ENCODE measurements at regions not wholly inside any gene's neighbourhood (a gene's known extent, or its start where the extent isn't known, plus 50 kb on each side); places are given as distances from the start of the nearest gene placed in this dataset.

DNA sequence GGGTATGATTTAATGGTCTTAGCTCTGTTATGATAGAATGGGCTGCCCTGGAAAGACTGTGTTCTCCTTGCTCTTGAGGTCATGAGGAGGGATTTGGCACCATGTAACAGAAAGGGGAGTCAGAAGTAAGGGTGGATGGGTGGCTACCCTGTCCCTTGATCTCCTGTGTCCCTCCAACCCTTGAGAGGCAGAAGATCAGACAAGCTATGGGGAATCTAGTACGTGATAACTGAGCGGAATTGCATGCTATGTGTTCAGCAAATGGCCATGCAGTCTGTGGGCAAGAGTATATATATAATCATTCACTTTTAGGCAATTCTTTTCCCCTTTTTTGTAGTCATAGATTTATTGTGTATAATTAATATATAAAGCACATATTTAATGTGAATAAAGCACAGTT, 174.9 kb downstream of the SEC23IP start:
- TF ChIP-seq, protein P1, sequence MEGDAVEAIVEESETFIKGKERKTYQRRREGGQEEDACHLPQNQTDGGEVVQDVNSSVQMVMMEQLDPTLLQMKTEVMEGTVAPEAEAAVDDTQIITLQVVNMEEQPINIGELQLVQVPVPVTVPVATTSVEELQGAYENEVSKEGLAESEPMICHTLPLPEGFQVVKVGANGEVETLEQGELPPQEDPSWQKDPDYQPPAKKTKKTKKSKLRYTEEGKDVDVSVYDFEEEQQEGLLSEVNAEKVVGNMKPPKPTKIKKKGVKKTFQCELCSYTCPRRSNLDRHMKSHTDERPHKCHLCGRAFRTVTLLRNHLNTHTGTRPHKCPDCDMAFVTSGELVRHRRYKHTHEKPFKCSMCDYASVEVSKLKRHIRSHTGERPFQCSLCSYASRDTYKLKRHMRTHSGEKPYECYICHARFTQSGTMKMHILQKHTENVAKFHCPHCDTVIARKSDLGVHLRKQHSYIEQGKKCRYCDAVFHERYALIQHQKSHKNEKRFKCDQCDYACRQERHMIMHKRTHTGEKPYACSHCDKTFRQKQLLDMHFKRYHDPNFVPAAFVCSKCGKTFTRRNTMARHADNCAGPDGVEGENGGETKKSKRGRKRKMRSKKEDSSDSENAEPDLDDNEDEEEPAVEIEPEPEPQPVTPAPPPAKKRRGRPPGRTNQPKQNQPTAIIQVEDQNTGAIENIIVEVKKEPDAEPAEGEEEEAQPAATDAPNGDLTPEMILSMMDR (IDR thresholded peaks at IDR 0.05; ENCODE audit: low read depth, low read length, poor library complexity, severe bottlenecking): no peak
- TF ChIP-seq EZH2phosphoT487 (IDR thresholded peaks at IDR 0.05; ENCODE audit: borderline replicate concordance, low read length): no peak
